Gastrocnemius medialis (tissue), 4 donors: ENCODE measurements at regions not wholly inside any gene's neighbourhood (a gene's known extent, or its start where the extent isn't known, plus 50 kb on each side); places are given as distances from the start of the nearest gene placed in this dataset.
"Not testable (repeated sequence)": the region's sequence is repeated elsewhere in the genome, so short reads cannot be mapped to it uniquely, and the experiment has no call there.

ENCODE experiments used
- CTCF ChIP-seq, 5 experiments: fragments of 450-650 bp in 3 of 5; fragments of 200-600 bp in 2 of 5; sonication (generic) in 2 of 5; IDR thresholded peaks in 4 of 5; conservative IDR thresholded peaks in 1 of 5; 1 replicate in 4 of 5; 2 replicates in 1 of 5; pipeline ENCODE4 v1.5.1; 2016 to 2019; ENCODE audit warnings: antibody characterized with exemption in 5 of 5, mild to moderate bottlenecking in 3 of 5, moderate library complexity in 3 of 5
- POLR2A ChIP-seq, 2 donors: fragments of 450-650 bp; IDR thresholded peaks; one replicate each; pipeline ENCODE4 v1.6.1; 2017; ENCODE audit warnings: antibody characterized with exemption in 2 of 2, mild to moderate bottlenecking in 2 of 2, moderate library complexity in 2 of 2

- TF ChIP-seq CTCF (IDR thresholded peaks at IDR 0.05 in 4 of 5, conservative IDR thresholded peaks at IDR 0.05 in 1 of 5); POLR2A (IDR thresholded peaks at IDR 0.05): not testable (repeated sequence)
Observed at GRCh38 chr14:106592115-106592852, 1065.9 kb downstream of the TMEM121 start.
